Endodermal cell (in vitro differentiated cells): ENCODE measurements at regions not wholly inside any gene's neighbourhood (a gene's known extent, or its start where the extent isn't known, plus 50 kb on each side); places are given as distances from the start of the nearest gene placed in this dataset.

Experiments
- DNase-seq: peaks from one replicate; pipeline ENCODE4 v3.0.0-alpha.2; 2017
- H3K27ac ChIP-seq: 2 replicates; pipeline ENCODE4 v1.5.1; 2013; ENCODE audit warnings: mild to moderate bottlenecking, low read depth, low read length, moderate library complexity
- H3K27me3 ChIP-seq: 2 replicates; pipeline ENCODE4 v1.6.1; 2013; ENCODE audit warnings: mild to moderate bottlenecking, low read length, moderate library complexity; ENCODE audit not compliant: insufficient read depth, control insufficient read depth, poor library complexity, severe bottlenecking
- H3K36me3 ChIP-seq: 2 replicates; pipeline ENCODE4 v1.7.0; 2013; ENCODE audit warnings: mild to moderate bottlenecking, low read length, moderate library complexity; ENCODE audit not compliant: control insufficient read depth, insufficient read depth
- H3K4me1 ChIP-seq: one replicate; pipeline ENCODE4 v1.7.0; 2013; ENCODE audit warnings: low read length; ENCODE audit not compliant: control insufficient read depth, insufficient read depth
- H3K4me3 ChIP-seq: 2 replicates; pipeline ENCODE4 v1.5.1; 2013; ENCODE audit warnings: mild to moderate bottlenecking, low read length, moderate library complexity
- H3K9ac ChIP-seq: 2 replicates; pipeline ENCODE4 v1.6.1; 2013; ENCODE audit warnings: mild to moderate bottlenecking, low read length, moderate library complexity; ENCODE audit not compliant: poor library complexity, severe bottlenecking; ENCODE audit errors: extremely low read depth
- H3K9me3 ChIP-seq: 2 replicates; pipeline ENCODE4 v1.6.1; 2013; ENCODE audit warnings: mild to moderate bottlenecking, low read length, moderate library complexity; ENCODE audit not compliant: control insufficient read depth
- H3K27ac Mint-ChIP-seq: 2 replicates; pipeline ENCODE4 v1.8.0; 2020; ENCODE audit warnings: mixed read lengths
- H3K27me3 Mint-ChIP-seq: 2 replicates; pipeline ENCODE4 v1.8.0; 2021; ENCODE audit warnings: mild to moderate bottlenecking, mixed read lengths; ENCODE audit not compliant: insufficient read depth
- H3K36me3 Mint-ChIP-seq: 2 replicates; pipeline ENCODE4 v1.8.0; 2020; ENCODE audit warnings: low read depth, mixed read lengths
- H3K4me1 Mint-ChIP-seq: 2 replicates; pipeline ENCODE4 v1.8.0; 2020; ENCODE audit warnings: mixed read lengths
- H3K4me3 Mint-ChIP-seq: 2 replicates; pipeline ENCODE4 v1.8.0; 2020; ENCODE audit warnings: mild to moderate bottlenecking, moderate library complexity, mixed read lengths
- H3K9me3 Mint-ChIP-seq: 2 replicates; pipeline ENCODE4 v1.8.0; 2020; ENCODE audit warnings: mild to moderate bottlenecking, mixed read lengths
- CTCF ChIP-seq: fragments of 200-600 bp; sonication (generic); conservative IDR thresholded peaks from 2 replicates; pipeline ENCODE4 v1.5.0; 2021; ENCODE audit warnings: antibody characterized with exemption, mild to moderate bottlenecking
- WGBS, 2 experiments: methylation state at CpG; one replicate each; pipeline versions ENCODE4 v1.1.5 to v1.1.7; 2013; ENCODE audit warnings: missing lambda C conversion rate in 2 of 2, mixed read lengths in 1 of 2; ENCODE audit not compliant: insufficient coverage in 1 of 2, insufficient read length in 1 of 2; 5-methylcytosine and 5-hydroxymethylcytosine counted together

GRCh38 chr6:63391203-63391970, 71.6 kb upstream of the LGSN start:
- Mint-ChIP-seq H3K27ac (no peak overlapping the region), H3K27me3 (peaks cover 6% of the 10 kb centered on the region), H3K4me3 (no peak overlapping the region), H3K4me1 (peaks cover 7% of the 10 kb centered on the region), H3K36me3 (no peaks in the 10 kb centered on the region), H3K9me3 (no peaks in the 10 kb centered on the region)
- Histone ChIP-seq H3K27ac (no peak overlapping the region), H3K27me3 (no peaks in the 10 kb centered on the region), H3K9ac (no peak overlapping the region), H3K36me3 (no peaks in the 10 kb centered on the region), H3K4me3 (no peak overlapping the region), H3K9me3 (no peaks in the 10 kb centered on the region), H3K4me1 (no peaks in the 10 kb centered on the region)
- TF ChIP-seq CTCF = no peak
- 90% methylated on average over 2 to 3 of the region's 3 CpGs for WGBS, 2 experiments
- DNase-seq = no peak

- no peaks in the 10 kb centered on the region for H3K27me3 ChIP-seq
- H3K4me1 ChIP-seq = no peaks in the 10 kb centered on the region
- Mint-ChIP-seq H3K27me3 (peaks cover 6% of the 10 kb centered on the region), H3K4me1 (peaks cover 7% of the 10 kb centered on the region), H3K27ac (no peak overlapping the region), H3K36me3 (no peaks in the 10 kb centered on the region), H3K9me3 (no peaks in the 10 kb centered on the region), H3K4me3 (no peak overlapping the region)
- WGBS, 2 experiments = 90 to 100% methylated on average over 1 to 6 of the region's 6 CpGs
- H3K9me3 ChIP-seq = no peaks in the 10 kb centered on the region
- no peak overlapping the region for H3K9ac ChIP-seq
- no peak overlapping the region for H3K4me3 ChIP-seq
- TF ChIP-seq CTCF = no peak
- H3K36me3 ChIP-seq = no peaks in the 10 kb centered on the region
- no peak overlapping the region for H3K27ac ChIP-seq
- no peak for DNase-seq
These were observed 72.4 kb upstream of the LGSN start for GRCh38 chr6:63392092-63392724.

GRCh38 chr6:63394656-63395308, 75.0 kb upstream of the LGSN start:
- H3K36me3 ChIP-seq = no peaks in the 10 kb centered on the region
- H3K9ac ChIP-seq = no peak overlapping the region
- no peak for DNase-seq
- H3K9me3 ChIP-seq = no peaks in the 10 kb centered on the region
- Mint-ChIP-seq H3K4me3 (no peak overlapping the region), H3K27ac (no peak overlapping the region), H3K4me1 (peaks cover 3% of the 10 kb centered on the region), H3K9me3 (no peaks in the 10 kb centered on the region), H3K27me3 (peaks cover 6% of the 10 kb centered on the region), H3K36me3 (no peaks in the 10 kb centered on the region)
- no peak overlapping the region for H3K27ac ChIP-seq
- TF ChIP-seq CTCF = no peak
- 83 to 86% methylated on average over 5 to 11 of the region's 11 CpGs for WGBS, 2 experiments
- H3K27me3 ChIP-seq = no peaks in the 10 kb centered on the region
- no peaks in the 10 kb centered on the region for H3K4me1 ChIP-seq
- no peak overlapping the region for H3K4me3 ChIP-seq
